Calu3 (cell line): ENCODE measurements at regions not wholly inside any gene's neighbourhood (a gene's known extent, or its start where the extent isn't known, plus 50 kb on each side); places are given as distances from the start of the nearest gene placed in this dataset.
"Not testable (repeated sequence)": the region's sequence is repeated elsewhere in the genome, so short reads cannot be mapped to it uniquely, and the experiment has no call there.

Experiments used
- BruUV-seq: library from RNA; stranded (reverse); fragments of 400-500 nt; replicated peaks from 2 replicates; lab custom pipeline; 2021; lab: Mats Ljungman, UMichigan
- CTCF ChIA-PET: fragments of 300-600 bp; sonication (Branson Sonifier 250); formaldehyde crosslinking; loops from one replicate; lab custom pipeline; 2022; ENCODE audit warnings: antibody characterized with exemption; lab: Charles Lee
- DNase-seq: peaks from one replicate; pipeline ENCODE4 v3.0.0; 2022
- H3K27ac Mint-ChIP-seq: one replicate; pipeline ENCODE4 v1.8.0; 2022; ENCODE audit warnings: mixed read lengths; ENCODE audit not compliant: unreplicated experiment
- H3K27me3 Mint-ChIP-seq: one replicate; pipeline ENCODE4 v1.8.0; 2022; ENCODE audit warnings: mixed read lengths; ENCODE audit not compliant: unreplicated experiment
- H3K36me3 Mint-ChIP-seq: one replicate; pipeline ENCODE4 v1.8.0; 2022; ENCODE audit warnings: mild to moderate bottlenecking, moderate library complexity, mixed read lengths; ENCODE audit not compliant: insufficient read depth, unreplicated experiment
- H3K4me1 Mint-ChIP-seq: one replicate; pipeline ENCODE4 v1.8.0; 2022; ENCODE audit warnings: mild to moderate bottlenecking, low read depth, mixed read lengths; ENCODE audit not compliant: unreplicated experiment
- H3K4me3 Mint-ChIP-seq: one replicate; pipeline ENCODE4 v1.8.0; 2022; ENCODE audit warnings: mild to moderate bottlenecking, low read depth, moderate library complexity, mixed read lengths; ENCODE audit not compliant: unreplicated experiment
- H3K9me3 Mint-ChIP-seq: one replicate; pipeline ENCODE4 v1.8.0; 2022; ENCODE audit warnings: low read depth, mixed read lengths; ENCODE audit not compliant: unreplicated experiment
- intact Hi-C: fragments of 100-400 bp; cut with micrococcal nuclease; formaldehyde crosslinking; loops from one replicate; pipeline ENCODE4 v1.10.0; 2022; ENCODE audit not compliant: unreplicated experiment
- TF ChIP-seq, protein P1 (sequence below): fragments of 200-600 bp; IDR thresholded peaks from one replicate; pipeline ENCODE4 v1.8.0; 2022; ENCODE audit warnings: antibody characterized with exemption; ENCODE audit not compliant: unreplicated experiment

DNA sequence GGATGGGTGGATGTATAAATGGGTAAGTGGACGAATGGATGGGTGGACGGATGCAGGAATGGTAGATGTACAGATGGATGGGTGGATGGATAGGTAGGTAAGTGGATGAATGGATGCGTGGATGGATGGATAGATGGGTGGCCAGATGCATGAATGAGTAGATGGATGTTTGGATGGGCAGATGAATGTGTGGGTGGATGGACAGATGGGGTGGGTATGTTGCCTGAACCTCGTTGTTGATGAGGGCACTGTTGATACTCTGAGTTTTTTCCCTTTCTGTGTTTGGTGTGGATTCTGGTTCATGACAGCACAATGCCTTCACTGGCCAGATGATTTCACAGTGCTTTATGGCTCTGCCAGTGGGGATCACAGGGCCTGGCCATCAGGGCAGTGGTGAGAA, 208.3 kb downstream of the NPIPB11 start:
- Mint-ChIP-seq H3K36me3 (no peaks in the 10 kb centered on the region), H3K4me3 (no peak overlapping the region), H3K9me3 (peaks cover 3% of the 10 kb centered on the region), H3K4me1 (no peaks in the 10 kb centered on the region), H3K27me3 (peaks cover 47% of the 10 kb centered on the region), H3K27ac (no peak overlapping the region)
- DNase-seq, result no peak
- CTCF ChIA-PET, result no interaction called here
- TF ChIP-seq, protein P1, sequence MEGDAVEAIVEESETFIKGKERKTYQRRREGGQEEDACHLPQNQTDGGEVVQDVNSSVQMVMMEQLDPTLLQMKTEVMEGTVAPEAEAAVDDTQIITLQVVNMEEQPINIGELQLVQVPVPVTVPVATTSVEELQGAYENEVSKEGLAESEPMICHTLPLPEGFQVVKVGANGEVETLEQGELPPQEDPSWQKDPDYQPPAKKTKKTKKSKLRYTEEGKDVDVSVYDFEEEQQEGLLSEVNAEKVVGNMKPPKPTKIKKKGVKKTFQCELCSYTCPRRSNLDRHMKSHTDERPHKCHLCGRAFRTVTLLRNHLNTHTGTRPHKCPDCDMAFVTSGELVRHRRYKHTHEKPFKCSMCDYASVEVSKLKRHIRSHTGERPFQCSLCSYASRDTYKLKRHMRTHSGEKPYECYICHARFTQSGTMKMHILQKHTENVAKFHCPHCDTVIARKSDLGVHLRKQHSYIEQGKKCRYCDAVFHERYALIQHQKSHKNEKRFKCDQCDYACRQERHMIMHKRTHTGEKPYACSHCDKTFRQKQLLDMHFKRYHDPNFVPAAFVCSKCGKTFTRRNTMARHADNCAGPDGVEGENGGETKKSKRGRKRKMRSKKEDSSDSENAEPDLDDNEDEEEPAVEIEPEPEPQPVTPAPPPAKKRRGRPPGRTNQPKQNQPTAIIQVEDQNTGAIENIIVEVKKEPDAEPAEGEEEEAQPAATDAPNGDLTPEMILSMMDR, result no peak
- no TSS peak for BruUV-seq
- intact Hi-C loops, result no loop called here

GRCh38 chr16:29197494-29198100, 208.9 kb downstream of the NPIPB11 start:
- H3K4me3 Mint-ChIP-seq, H3K4me1 Mint-ChIP-seq, H3K36me3 Mint-ChIP-seq, DNase-seq, intact Hi-C loops, H3K27ac Mint-ChIP-seq, BruUV-seq, H3K9me3 Mint-ChIP-seq, CTCF ChIA-PET: not testable (repeated sequence)
- peaks cover 54% of the 10 kb centered on the region for H3K27me3 Mint-ChIP-seq

DNA sequence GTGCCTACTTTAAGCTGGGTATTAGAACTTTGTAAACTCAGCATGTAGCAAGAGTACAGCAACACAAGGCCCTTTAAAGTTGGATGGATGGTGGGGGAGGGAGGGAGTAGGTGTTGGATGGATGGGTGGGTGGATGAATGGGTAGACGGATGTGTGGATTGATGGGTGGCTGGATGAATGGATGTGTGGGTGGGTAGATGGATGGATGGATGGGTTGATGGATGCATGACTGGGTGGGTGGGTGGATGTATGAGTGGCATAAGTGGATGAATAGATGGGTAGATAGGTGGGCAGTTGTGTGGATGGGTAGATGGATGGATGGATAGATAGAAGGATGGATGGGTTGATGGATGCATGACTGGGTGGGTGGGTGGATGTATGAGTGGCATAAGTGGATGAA, 209.8 kb downstream of the NPIPB11 start:
- H3K27ac Mint-ChIP-seq, intact Hi-C loops, CTCF ChIA-PET, DNase-seq, BruUV-seq, H3K9me3 Mint-ChIP-seq, H3K4me1 Mint-ChIP-seq, H3K4me3 Mint-ChIP-seq, H3K36me3 Mint-ChIP-seq: not testable (repeated sequence)
- H3K27me3 Mint-ChIP-seq, result peaks cover 54% of the 10 kb centered on the region

GRCh38 chr16:29195116-29195872, 210.4 kb downstream of the LAT start:
- not testable (repeated sequence) for H3K27ac Mint-ChIP-seq

GRCh38 chr16:29194185-29194844, 209.5 kb downstream of the LAT start:
- H3K27me3 Mint-ChIP-seq, result peaks cover 73% of the 10 kb centered on the region
- BruUV-seq, CTCF ChIA-PET, DNase-seq, H3K9me3 Mint-ChIP-seq, H3K4me1 Mint-ChIP-seq, intact Hi-C loops, H3K27ac Mint-ChIP-seq, H3K4me3 Mint-ChIP-seq, H3K36me3 Mint-ChIP-seq: not testable (repeated sequence)

More at GRCh38 chr16:29195116-29195872, 210.4 kb downstream of the LAT start:
- peaks cover 63% of the 10 kb centered on the region for H3K27me3 Mint-ChIP-seq
- H3K36me3 Mint-ChIP-seq, H3K9me3 Mint-ChIP-seq, H3K4me1 Mint-ChIP-seq, BruUV-seq, CTCF ChIA-PET, DNase-seq, H3K4me3 Mint-ChIP-seq, intact Hi-C loops: not testable (repeated sequence)

GRCh38 chr16:29193634-29194033, 208.8 kb downstream of the LAT start:
- H3K4me1 Mint-ChIP-seq, DNase-seq, CTCF ChIA-PET, BruUV-seq, H3K27ac Mint-ChIP-seq, H3K36me3 Mint-ChIP-seq, H3K4me3 Mint-ChIP-seq, H3K9me3 Mint-ChIP-seq, intact Hi-C loops: not testable (repeated sequence)
- peaks cover 75% of the 10 kb centered on the region for H3K27me3 Mint-ChIP-seq

- BruUV-seq, CTCF ChIA-PET, H3K9me3 Mint-ChIP-seq, H3K36me3 Mint-ChIP-seq, H3K4me1 Mint-ChIP-seq, H3K27ac Mint-ChIP-seq, DNase-seq, intact Hi-C loops, H3K4me3 Mint-ChIP-seq: not testable (repeated sequence)
- H3K27me3 Mint-ChIP-seq, result peaks cover 71% of the 10 kb centered on the region
These were observed 208.4 kb downstream of the LAT start for GRCh38 chr16:29193248-29193574.
